Frontal cortex (tissue), 3 donors: ENCODE measurements at regions not wholly inside any gene's neighbourhood (a gene's known extent, or its start where the extent isn't known, plus 50 kb on each side); places are given as distances from the start of the nearest gene placed in this dataset.

Source experiments
- DNase-seq, 2 donors: peaks; one replicate each; pipeline ENCODE4 v3.0.0; 2012; ENCODE audit warnings: low spot score in 2 of 2
- FAIRE-seq: peaks from 2 replicates; lab custom pipeline; 2012; peaks lifted over from hg19 to GRCh38; lab: Jason Lieb, UNC
- donor health status: control.
- donor health status: control.
- donor health status: control.

DNA sequence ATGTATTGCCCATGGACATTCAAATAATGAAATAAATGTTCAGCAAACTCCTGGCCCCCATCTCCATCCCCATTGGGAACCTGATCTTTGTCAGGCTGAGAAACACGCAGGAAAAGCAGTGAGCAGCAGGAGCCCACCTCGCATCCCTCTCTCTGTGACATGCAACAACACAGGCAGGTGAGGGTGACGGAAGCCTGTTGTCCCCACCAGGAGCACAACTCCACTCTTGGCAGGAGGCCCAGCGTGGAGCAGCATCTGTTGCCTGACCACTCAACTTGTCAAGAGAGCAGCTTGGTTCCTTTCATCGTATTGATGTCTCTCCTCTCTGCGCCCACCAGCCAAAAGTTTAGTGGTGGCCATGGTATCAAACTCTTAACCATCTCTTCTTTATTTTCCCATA lies 586.9 kb upstream of the ARID1B start:
- DNase-seq, result no peak
- no peak for FAIRE-seq

GRCh38 chr6:156189714-156190113 lies 587.5 kb upstream of the ARID1B start:
- DNase-seq, result no peak
- FAIRE-seq, result no peak

DNA sequence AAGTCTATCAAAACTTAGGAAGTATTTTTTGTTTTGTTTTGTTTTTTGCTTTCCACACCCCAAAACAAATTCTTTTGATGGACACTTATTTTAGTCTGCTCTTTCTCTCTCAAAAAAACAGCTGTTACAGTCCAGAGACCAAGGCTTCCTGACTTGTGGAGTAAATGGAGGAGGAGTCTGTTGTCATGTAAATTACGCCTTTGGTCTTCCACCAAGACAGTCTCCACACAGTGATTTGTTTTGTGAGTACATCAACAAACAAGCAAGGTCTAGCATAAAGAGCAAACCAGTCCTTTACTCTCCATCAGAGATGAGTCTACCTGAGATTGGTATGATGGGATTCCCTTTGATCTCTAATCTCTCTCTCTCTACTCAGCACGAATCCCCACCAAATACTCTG lies 588.0 kb upstream of the ARID1B start:
- no peak for FAIRE-seq

DNA sequence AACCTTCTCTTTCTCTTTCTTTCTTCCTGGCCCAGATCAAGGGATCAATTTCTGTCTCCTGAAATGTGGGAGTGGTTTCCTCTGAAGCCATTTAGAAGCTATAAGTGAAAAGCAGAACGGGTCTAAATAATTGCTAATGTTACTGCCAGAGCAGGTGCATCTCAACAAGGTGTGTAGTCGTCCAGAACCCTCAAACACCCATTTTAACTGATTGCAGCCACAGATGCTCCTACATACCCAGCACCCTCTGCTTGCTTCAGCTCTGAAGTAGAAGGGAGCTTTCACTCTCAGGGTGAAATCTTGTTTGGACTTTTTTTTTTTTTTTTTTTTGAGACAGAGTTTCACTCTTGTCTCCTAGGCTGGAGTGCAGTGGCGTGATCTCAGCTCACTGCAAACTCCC lies 592.1 kb upstream of the ARID1B start:
- DNase-seq (no peak), FAIRE-seq (no peak)

More for the DNA sequence above, 588.0 kb upstream of the ARID1B start:
- DNase-seq, result no peak

DNA sequence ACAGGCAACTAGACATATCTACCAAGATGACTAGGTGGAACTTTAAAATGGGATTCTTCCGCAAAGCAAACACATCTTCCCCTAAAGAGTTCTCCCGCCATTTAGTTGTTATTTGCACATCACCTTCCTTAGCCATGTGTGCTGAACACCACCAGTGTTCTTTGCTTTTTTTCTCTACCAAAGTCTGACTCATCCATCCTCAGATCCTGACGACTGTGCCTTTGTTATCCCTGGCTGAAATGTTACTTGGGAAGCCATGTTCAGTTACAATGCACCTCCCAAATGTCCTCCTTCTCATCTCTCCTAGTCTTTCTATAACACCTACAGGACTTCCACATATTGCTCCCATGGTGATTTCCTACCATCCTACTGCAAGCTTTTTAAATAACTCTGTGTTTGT lies 593.5 kb upstream of the ARID1B start:
- DNase-seq (no peak), FAIRE-seq (no peak)

DNA sequence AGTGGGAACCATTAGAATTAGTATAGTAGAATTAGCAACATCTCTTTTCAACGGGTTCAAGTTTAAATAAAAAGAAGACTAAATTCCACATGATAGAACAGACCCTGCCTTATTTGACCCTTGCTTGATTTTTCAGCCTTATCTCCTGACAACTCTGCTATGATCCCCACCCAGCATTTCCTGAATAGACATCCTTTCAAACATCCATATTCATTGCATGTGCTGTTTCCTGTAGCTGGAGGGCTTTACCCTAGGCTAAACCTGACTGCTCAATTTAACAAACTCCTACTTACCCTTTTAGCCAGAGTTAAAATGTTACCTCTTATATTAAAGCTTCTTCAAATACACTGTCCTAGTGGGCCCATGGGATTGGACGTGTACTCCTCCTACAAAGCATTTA lies 594.8 kb upstream of the ARID1B start:
- no peak for DNase-seq
- no peak for FAIRE-seq

GRCh38 chr6:156181506-156181905 lies 595.7 kb upstream of the ARID1B start:
- no peak for FAIRE-seq
- no peak for DNase-seq

GRCh38 chr6:156175971-156176421 lies 601.2 kb upstream of the ARID1B start:
- no peak for FAIRE-seq
- DNase-seq, result peak in 1 of 2 donors; percentile 14

GRCh38 chr6:156175433-156175832 lies 601.7 kb upstream of the ARID1B start:
- FAIRE-seq, result no peak
- no peak for DNase-seq

DNA sequence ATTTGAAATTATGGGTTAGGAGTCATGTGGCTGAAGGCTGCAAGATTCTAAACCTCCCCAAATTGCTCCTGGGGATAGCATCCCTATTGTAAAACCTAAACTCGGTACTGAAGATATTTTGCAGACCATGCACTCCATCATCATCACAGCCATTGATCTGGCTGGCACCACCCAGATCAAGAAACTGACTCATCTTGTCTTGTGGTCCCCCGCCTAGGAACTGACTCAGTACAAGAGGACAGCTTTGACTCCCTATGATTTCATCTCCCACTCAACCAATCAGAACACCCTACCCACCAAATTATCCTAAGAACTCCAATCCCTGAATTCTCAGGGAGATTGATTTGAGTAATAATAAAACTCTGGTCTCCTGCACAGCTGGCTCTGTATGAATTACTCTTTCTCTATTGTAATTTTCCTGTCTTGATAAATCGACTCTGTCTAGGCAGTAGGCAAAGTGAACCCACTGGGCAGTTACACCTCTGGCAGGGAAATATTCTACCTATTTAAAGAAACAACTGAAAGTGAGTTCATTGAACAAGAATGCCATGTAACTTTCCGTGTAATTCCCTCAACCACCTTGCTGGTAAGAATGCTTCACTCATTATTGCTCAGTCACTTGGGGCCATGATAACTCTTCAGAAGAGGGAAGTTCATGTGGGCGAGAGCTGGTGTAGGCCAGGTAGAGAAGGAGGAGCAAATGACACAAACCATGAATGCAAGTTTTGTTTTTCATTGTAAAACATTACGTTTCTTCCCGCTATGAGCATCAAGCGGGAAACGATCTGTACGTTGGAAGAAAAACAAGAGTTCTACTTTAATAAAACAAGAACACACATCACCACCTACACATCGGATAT lies 602.9 kb upstream of the ARID1B start:
- DNase-seq (no peak), FAIRE-seq (no peak)

- DNase-seq, result no peak
- no peak for FAIRE-seq
Observed at GRCh38 chr6:156169371-156169770, 607.8 kb upstream of the ARID1B start.

DNA sequence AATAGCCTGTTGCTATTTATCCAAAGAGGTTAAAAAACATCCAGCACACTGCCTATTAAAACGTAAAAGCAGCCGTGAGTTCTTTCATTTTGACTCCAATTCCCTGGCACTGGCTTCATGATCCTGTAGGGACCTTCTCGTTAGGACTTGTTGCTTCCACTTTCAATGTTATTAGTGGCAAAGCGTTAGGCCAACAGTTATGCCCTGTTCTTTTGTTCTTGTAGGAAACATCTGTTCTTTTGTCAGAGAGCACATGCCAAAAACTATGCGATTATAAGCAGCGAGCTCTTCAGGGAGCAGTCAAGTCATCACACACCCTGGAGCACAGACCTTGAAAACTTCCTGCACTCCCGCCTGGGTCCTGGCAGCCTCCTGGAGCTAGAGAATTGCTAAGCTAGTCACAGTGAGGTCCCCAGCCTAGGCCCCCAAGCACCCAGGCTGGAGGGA lies 609.5 kb upstream of the ARID1B start:
- FAIRE-seq, result no peak
- DNase-seq, result no peak

DNA sequence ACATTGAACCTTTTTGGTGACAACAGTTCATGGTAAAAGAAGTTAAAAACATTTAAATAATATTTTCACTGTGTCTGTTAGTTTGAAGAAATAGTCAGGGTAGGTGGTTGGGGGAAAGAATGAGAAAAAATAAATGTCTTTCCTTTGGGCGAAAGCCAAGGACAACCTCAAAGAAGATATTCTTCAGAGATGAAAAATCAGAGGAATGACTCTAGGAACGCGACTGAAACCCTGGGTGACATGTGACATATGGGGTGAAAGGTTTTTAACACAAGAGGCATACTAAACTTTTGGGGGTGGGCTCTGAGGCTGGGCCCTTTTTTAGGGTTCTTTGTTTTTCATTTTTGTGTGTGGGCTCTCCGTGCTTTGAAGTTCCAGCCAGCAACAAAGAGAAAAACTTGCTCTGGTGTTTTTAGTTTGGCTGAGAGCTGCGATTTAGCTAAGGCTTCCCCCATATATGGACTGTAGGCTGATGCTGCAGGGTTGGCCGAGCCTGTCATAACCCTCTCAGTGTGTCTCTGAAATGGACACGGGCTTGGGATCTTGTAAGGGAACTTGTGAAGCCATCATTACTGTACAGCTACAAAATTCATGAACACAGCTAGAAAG lies 610.1 kb upstream of the ARID1B start:
- FAIRE-seq (no peak), DNase-seq (no peak)

GRCh38 chr6:156166093-156166492 lies 611.1 kb upstream of the ARID1B start:
- FAIRE-seq (no peak), DNase-seq (no peak)

DNA sequence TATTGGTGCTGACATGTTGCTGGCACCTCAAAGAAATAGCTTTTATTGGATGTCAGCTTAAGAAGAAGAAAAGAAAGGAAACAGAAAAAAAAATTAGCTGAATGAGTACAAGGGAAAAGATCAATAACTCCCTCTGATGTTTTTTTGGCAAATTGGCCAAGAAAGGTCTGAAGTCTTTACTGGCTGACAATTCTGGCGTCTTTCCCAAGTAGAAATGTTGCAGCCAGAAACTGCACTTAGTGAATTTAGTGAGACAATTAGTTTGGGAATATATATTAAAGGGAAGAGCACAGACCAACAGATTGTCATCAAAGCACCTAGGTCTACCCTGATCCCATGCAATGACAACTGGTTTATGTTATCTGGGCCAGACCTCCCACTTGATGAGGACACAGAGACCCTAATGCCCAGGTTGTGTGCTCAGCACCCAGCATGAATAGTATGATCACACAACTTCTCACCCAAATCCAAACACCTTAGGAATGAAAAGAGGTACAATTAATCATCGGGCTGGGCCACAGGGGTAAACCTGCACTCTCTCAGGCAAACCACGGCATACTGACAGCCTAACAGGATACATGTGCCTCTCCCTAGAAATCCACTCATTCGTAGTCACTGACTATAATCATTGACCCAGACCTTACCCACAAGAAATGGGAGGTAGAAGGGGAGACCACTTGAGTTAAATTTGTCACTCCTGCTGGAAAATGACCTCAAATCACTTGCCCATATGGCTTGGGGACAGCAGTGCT lies 612.3 kb upstream of the ARID1B start:
- no peak for DNase-seq
- no peak for FAIRE-seq

GRCh38 chr6:156163311-156163710 lies 613.9 kb upstream of the ARID1B start:
- no peak for FAIRE-seq

DNA sequence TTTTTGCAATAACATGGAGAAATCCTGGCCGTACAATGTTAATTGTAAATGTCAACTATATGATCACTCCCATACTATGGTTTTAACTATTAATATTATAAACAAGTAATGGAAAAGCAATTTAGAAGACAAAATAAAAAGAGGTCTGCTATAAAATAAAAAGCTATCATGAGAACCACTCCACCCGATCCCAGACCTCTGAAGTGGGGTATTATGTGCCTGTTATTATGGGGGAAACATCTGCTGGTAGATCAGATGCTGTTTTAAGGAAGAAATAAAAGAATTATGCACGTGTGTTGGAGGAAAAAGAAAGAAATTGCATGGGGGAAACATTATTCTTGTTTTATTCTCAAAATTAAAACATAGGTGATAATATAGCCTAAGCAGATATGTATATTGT lies 615.7 kb upstream of the ARID1B start:
- FAIRE-seq (no peak), DNase-seq (no peak)

More at GRCh38 chr6:156163311-156163710, 613.9 kb upstream of the ARID1B start:
- DNase-seq, result no peak

DNA sequence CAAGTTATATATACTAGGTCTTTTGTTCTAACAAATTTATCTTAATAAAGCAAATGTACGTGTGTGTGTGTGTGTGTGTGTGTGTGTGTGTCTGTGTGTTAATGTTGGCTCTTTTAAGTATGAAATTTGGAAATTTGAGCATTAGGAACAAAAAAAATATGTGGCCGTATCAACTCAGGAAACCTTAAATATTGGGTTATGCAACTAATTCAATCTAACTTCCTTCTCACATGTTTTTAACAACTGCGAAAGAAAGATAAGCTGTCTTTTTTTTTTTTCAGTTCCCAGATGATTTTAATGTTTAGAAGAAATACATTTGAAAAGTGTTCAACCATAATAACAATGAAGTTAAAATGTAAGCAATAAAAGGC lies 616.4 kb upstream of the ARID1B start:
- FAIRE-seq (no peak), DNase-seq (no peak)

DNA sequence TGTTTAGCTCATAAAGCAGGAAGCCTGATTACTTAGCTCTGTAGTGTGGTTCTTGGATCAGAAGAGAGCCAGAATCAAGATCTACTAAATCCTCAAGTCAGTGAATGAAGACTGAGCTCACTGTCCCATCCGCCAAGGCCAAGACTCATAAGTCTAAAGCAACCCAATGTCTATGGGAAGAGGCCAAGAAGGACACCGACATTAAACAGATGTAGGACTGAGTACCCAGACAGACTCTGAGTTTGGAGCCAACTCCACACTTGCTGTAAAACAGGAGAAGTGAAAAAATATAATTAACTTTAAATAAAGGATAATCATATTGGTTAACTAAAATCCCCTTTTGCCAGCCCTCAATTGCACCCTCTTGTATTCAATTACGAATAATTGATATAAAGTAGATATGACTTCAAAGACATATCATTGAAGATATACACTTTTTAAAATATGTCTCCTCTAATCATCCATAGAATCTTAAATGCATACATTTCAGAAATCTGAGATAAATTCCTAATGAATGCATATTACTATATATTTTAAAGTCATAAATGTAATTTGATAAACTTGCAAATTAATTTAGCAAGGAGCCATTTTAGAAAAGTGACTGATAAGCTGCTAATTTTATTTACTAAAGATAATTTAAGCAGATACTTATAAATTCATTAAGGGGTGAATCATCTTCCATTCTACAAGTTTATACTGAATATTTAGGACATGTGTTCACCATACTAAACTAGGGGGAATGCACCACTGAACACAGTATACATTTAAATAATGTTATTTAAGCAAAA lies 617.0 kb upstream of the ARID1B start:
- FAIRE-seq (no peak), DNase-seq (no peak)

GRCh38 chr6:156154896-156155295 lies 622.3 kb upstream of the ARID1B start:
- no peak for DNase-seq
- no peak for FAIRE-seq
